HG03196 (cell line): ENCODE measurements at regions not wholly inside any gene's neighbourhood (a gene's known extent, or its start where the extent isn't known, plus 50 kb on each side); places are given as distances from the start of the nearest gene placed in this dataset.

Experiments
- ATAC-seq: cut with Tn5 transposase; IDR thresholded peaks from one replicate; pipeline ENCODE4 v1.9.1; 2021; ENCODE audit not compliant: unreplicated experiment

- no peak for ATAC-seq
Measured at GRCh38 chr10:130545697-130546096, 409.5 kb downstream of the GLRX3 start.

GRCh38 chr10:130546841-130547240 is 410.6 kb downstream of the GLRX3 start:
- ATAC-seq: no peak

GRCh38 chr10:130547368-130547767 is 411.2 kb downstream of the GLRX3 start:
- no peak for ATAC-seq

GRCh38 chr10:130550952-130551674 is 414.9 kb downstream of the GLRX3 start:
- ATAC-seq: no peak

- no peak for ATAC-seq
Measured at GRCh38 chr10:130551676-130552075, 415.5 kb downstream of the GLRX3 start.

GRCh38 chr10:130553826-130554225 is 417.6 kb downstream of the GLRX3 start:
- ATAC-seq: no peak

GRCh38 chr10:130554701-130555410 is 418.7 kb downstream of the GLRX3 start:
- ATAC-seq: no peak

GRCh38 chr10:130555411-130555750 is 419.2 kb downstream of the GLRX3 start:
- no peak for ATAC-seq

- ATAC-seq: no peak
Measured at GRCh38 chr10:130557181-130557845, 421.1 kb downstream of the GLRX3 start.

GRCh38 chr10:130558746-130559546 is 422.8 kb downstream of the GLRX3 start:
- no peak for ATAC-seq

GRCh38 chr10:130559547-130559880 is 423.3 kb downstream of the GLRX3 start:
- ATAC-seq: no peak

GRCh38 chr10:130560116-130560515 is 423.9 kb downstream of the GLRX3 start:
- ATAC-seq: no peak

GRCh38 chr10:130560573-130560972 is 424.4 kb downstream of the GLRX3 start:
- ATAC-seq: no peak

GRCh38 chr10:130561681-130562080 is 425.5 kb downstream of the GLRX3 start:
- ATAC-seq: no peak

- no peak for ATAC-seq
Measured at GRCh38 chr10:130567011-130567410, 430.8 kb downstream of the GLRX3 start.

GRCh38 chr10:130567436-130567835 is 431.2 kb downstream of the GLRX3 start:
- ATAC-seq: no peak

GRCh38 chr10:130568246-130568645 is 432.1 kb downstream of the GLRX3 start:
- ATAC-seq: no peak

- no peak for ATAC-seq
Measured at GRCh38 chr10:130570074-130570473, 433.9 kb downstream of the GLRX3 start.

GRCh38 chr10:130571674-130572073 is 435.5 kb downstream of the GLRX3 start:
- ATAC-seq: no peak

GRCh38 chr10:130573446-130573845 is 437.3 kb downstream of the GLRX3 start:
- ATAC-seq: no peak

GRCh38 chr10:130575756-130576285 is 439.6 kb downstream of the GLRX3 start:
- no peak for ATAC-seq
